CD4-positive, alpha-beta T cell treated with Interleukin-12 subunit alpha and Interleukin-12 subunit beta, for 1 hour (primary cell): ENCODE measurements at regions not wholly inside any gene's neighbourhood (a gene's known extent, or its start where the extent isn't known, plus 50 kb on each side); places are given as distances from the start of the nearest gene placed in this dataset.

Source experiments
- DNase-seq: peaks from one replicate; pipeline ENCODE4 v3.0.0-alpha.2; 2020

DNA sequence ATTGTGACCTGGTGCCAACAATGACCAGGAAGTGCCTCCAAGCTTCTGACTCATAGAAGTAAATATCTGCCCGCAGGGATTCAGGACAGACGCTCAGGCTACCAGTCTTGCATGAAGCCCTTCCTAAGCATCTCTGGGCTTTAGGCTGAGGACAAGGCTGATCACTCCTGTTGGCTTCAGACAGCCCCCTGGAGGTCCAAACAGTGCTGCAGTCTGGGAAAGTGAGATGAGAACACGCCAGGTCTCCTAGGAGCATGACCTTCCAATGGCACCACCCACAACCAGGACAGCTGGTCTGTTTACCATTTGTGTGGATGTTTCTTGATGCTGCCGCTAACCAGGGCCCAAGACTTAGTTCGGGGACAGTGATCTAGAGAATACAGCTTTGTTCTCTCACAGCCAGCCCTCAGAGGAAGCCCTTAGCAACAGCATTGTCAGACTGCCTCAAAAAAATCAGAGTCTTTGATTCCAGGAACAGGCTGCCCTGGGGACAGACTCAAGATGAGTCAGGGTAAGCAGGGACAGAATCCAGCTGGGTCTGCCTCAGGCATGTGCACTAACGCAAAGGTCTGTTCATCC, 111.2 kb downstream of the ZNF280B start:
- no peak for DNase-seq

DNA sequence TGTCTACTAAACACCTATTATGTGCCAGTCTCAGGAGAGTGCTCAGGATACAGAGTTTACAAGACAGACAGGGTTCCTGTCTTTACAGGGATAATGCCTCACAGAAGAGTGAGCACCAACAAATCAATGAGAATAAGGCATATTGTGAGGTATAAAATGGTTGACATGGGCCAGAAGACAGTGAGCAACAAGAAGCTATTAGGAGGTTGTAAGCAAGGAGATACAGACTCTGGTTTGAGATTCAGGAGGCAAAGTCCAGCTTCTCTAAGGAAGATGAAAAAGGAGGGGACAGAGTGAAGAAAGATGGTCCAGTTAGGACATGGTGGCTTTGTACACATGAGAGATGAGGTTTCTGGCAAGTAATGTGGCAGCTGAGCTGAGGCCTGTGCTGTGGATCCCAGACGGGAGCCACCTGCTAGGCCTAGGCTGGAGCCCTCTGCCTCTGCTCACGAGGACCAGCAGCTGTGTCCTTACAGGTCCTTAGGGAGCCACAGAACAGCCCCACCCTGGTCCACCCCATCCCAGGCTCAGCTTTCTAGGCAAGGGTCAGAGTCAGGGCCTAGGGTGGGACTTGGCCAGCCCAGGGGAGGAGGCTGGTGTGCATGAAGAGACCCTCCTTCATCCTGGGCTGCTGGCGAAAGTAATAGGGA, 110.5 kb downstream of the ZNF280B start:
- DNase-seq, result no peak

DNA sequence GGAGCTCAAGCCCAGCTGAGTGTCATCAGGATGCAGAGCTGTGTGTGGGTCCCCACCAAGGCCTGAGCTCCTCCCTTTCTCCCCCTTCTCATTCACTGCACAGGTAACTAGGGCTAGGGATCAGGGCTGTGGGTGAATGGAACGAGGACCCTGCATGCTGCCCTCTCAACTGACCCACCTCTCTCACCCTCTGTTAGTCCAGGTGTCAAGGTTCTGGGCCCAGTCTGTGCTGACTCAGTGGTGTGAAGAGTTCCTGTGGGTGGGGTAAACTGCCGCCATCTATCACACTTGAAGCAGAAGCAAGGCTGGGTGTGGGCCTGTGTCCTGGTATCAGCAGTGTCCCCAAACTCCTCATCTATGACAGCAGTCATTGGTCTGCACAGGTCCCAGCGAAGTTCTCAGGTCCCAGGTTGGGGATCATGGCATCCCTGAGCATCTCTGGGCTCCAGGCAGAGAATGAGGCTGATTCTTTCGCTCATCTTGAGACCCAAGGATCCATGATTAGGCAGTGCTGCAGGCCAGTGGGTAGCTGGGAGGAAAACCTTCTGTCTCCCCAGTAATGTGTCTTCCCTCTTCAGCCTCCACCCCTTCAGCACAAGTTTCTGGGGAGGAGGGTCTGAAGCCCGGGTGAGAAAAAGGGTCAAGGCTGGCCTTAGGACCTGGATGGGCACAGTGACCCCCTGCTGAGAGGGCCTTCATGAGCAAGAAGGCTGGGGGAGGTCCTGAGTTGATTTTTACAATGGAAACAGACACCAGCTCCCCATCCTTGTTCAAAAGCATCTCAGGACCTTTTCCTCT, 109.8 kb downstream of the ZNF280B start:
- no peak for DNase-seq

DNA sequence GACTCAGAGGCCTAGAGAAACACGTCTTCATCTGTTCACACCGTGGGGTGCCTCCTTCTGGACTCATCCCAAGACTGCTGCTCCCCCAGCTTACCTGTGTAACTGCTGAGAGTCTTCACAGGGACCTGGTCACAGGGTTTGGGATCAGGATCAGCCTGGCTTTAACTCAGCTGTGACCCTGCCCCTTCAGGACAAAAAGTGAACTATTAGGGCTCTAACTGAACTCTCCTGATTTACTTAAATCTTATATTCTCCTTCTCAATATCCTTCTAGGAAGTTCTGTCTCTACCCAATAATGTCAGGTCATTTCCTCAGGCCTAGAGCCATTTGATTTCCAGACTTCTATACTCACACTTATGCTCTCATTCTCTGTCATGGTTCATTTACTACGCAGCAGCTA, 108.4 kb downstream of the ZNF280B start:
- no peak for DNase-seq

DNA sequence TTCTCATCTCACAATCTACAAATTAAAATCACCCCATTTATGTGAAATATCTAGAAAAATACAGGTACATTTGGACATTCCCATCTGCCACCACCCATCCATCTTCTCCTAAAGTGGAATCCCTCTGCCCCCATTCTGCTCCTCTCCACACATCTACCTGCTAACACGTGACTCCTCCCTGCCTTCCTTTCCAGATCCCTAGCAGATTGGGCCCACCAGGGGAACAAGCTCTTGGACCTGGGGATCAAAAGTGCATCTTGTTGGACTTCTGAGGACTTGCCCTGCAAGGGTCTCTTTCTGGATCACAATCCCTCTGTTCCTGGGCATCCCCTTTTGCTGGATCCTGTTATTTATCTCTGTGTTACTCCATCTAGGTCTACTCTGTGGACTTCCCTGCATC, 107.6 kb downstream of the ZNF280B start:
- DNase-seq, result no peak

DNA sequence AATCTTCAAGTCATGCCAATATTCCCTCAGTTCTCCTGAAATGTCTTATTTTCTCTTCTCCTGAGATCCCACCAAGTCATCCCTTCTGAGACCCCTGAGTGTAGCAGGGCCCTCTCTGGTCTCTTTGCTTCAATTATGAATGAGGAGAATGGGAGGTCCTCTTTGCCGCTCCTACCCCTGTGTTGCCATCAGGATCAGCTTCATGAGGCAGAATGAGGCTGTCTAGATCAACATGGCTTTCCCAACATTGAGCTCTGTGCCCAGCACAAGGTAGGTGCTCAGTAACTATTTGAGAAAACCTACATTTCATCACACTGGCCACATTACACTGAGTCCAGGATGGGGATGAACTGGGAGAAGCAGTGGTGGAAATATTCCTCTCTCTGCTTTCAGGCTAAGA, 107.2 kb downstream of the ZNF280B start:
- DNase-seq, result no peak

DNA sequence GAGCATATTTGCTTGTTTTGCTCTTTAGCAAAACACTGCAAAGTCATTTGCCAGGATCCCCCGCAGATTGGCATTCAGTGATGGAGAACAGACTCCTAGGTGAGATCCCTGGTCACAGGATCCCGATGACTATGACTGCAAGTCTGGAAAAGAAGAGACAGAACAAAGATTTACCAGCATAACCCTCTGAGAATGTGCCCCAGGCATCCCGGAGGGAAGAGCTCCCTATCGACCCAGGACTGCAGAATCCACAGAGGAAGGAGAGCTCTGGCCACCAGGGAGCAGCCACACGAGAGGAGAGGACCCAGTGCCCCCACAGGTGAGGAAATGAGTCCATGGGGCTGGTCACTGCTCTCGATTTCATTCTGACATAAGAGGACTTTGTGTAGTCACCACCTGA, 105.2 kb downstream of the ZNF280B start:
- no peak for DNase-seq

DNA sequence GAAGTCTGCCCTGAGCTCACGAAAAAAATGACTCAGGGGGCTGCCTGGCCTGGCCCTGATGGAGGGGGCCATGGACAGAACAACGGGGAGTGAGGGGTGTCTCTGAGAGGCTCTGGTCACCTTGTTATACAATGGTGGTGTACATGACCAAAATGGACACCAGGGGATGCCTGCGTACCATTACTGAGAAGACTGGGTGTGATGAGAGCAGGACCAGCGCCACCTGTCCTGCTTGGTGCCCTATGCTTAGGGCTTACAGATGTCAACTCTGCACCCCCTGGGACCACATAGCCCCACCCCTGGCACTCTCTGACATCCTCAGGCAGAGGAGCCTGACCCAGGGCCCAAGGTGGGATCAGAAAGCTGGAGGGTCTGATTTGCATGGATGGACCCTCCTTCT, 104.8 kb downstream of the ZNF280B start:
- no peak for DNase-seq

DNA sequence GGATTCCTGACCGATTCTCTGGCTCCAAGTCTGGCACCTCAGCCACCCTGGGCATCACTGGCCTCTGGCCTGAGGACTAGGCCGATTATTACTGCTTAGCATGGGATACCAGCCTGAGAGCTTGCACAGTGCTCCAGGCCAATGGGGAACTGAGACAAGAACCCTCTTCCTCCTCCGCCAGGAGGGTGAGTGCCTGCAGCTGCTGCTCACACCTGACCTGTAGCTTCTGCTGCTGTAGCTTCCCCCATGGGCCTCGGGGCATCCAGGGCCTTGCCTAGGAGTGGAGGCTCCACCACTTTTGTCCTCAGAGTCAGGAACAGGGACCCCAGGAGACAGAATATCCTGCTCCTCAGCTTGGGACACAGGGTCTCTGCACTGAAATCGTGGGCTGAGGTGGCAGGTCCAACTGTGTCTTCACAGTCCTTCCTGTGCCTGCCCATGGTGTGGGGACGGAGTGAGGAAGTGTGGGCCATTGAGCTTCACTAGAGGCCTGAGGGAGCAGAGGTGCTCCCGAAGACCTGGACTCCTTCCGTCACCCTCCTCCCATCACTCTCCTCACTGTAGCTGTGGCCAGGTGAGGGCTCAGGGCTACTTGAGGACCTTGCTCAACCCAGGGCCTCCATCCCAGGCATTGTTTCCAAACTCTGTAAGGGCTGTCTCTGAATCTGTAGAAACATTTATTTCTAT, 103.8 kb downstream of the ZNF280B start:
- no peak for DNase-seq

DNA sequence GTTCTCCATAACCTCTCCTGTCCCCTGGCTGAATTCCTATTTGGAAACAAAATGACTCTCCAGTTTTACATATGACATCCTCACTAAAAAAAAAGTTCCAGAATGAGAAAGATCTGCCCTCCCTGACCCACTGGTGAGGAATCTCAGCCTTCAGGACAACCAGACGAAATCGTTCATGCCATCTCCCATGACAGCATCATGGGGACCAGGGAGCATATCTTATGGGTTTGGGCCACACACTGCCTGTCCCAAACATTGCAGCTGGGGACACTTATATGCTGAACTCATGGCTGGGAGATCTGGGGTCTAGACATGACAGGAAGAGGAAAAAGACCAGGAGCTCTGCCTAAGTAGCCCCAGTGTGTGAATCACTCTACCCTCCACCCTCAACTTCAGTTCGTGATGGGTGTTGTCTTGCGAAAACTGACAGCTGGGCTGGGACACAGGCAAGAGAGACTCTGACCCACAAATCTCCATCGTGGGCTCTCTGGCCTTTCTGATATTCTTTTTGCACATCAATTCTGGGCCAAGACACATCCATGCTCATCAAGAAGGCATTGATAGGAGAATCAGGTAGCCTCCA, 102.0 kb downstream of the ZNF280B start:
- DNase-seq, result no peak

DNA sequence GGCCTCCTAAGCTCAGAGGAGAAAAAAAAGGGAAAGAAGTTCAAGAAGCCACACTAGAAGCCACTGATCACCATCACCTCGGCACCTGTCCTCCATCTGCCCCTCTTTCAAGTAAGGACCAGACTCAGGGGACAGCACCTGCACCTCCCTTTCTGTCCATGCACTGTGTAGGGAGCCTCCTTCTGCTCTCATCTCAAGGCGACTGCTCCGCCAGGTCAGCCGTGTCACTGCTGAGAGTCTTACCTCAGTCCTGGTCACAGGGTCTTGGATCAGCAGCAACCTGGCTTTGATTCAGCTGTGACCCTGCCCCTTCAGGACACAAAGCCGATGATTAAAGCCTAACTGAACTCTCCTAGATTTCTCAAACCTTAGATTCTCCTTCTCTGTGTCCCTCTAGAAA, 101.5 kb downstream of the ZNF280B start:
- no peak for DNase-seq

DNA sequence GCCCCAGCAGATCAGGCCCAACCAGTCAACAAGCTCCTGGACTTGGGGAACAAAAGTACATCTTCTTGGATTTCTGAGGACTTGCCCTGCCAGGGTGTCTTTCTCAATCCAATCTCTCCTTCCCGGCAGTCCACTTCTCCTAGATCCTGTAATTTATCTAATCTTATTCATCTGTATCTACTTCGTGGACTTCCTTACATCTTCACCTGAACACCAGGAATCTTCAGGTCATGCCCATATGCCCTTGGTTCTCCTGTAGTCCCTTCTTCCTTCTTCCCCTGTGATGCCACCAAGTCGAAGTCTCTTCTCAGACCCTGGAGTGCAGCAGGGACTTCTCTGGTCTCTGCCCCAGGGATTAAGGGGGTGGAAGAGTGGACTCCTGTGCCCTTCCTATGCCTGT, 100.3 kb downstream of the ZNF280B start:
- DNase-seq, result no peak

DNA sequence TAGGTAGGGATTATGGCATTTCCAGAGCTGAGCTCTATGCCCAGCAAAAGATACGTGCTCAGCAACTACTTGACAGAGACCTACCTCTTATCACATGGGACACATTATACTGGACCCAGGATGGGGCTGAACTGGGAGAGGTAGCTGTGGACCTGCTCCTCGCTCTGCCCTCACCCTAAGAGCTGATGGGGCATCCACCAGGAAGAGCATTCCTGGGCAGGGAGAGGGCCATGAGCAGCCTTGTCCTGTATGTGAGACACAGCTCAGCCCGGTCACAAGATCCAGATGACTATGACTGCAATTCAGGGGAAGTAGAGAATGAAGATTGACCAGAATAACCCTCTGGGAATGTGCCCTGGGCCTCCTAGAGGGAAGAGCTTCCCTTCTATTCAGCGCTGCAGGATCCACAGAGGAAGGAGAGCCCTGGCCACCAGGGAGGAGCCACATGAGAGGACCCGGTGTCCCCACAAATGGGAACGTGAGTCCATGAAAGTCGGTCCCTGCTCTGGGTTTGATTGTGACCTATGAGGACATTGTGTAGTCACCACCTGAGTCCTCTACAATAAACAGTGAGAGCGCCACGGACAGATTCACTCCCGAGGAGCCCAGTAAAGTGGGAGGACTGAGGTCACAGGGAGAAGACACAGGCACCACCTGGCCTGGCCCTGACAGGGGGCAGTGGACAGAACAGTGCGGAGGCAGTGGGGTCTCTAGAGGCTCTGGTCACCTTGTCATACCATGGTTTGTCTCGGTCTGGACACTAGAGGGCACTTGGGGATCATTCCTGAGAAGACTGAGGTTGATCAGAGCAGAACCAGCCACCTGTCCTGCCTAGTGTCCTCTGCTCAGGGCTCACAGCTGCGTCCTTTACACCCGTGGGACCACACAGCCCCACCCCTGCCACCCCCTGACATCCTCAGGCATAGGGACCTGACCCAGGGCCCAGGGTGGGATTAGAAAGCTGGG, 99.5 kb downstream of the ZNF280B start:
- no peak for DNase-seq

DNA sequence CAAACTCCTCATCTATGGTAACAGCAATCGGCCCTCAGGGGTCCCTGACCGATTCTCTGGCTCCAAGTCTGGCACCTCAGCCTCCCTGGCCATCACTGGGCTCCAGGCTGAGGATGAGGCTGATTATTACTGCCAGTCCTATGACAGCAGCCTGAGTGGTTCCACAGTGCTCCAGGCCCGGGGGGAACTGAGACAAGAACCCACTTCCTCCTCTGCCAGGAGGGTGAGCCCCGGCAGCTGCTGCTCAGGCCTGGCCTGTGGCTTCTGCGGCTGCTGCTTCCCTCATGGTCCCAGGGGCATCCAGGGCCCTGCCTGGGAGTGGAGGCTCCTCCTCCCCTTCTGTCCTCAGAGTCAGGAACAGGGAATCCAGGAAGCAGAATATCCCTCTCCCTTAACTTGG, 98.4 kb downstream of the ZNF280B start:
- peak; percentile 10 for DNase-seq

DNA sequence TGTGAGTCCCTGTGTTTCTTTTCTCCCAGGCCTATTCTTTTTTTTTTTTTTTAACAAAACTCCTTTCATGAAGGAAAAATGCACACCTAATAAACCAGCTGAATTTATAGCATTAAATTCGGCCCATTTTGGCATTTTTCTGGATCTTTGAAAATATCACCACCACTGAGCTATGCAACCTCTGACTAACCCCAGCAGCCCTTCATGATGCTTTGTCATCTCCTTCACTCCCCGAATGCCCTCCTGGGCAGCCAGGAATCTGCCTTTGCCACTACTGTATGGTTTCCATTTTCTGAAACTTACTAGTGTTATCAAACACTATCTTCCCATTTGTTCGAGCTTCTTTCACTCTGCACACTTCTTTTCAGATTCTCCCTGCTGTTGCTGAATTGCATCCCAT, 97.9 kb downstream of the ZNF280B start:
- DNase-seq, result no peak

DNA sequence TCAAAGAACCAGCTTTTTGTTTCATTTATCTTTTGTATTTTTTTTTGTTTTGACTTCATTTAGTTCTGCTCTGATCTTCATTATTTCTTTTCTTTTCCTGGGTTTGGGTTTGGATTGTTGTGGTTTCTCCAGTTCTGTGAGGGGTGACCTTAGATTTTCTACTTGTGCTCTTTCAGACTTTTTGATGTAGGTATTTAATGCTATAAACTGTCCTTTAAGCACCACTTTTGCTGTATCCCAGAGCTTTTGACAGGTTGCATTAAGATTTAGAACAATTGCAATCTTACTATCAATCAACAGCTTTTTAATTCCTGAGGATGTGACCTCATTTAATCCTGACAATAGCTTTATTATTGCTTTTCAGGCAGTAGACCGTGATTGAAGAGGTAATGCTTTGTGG, 94.3 kb downstream of the ZNF280B start:
- DNase-seq, result no peak

DNA sequence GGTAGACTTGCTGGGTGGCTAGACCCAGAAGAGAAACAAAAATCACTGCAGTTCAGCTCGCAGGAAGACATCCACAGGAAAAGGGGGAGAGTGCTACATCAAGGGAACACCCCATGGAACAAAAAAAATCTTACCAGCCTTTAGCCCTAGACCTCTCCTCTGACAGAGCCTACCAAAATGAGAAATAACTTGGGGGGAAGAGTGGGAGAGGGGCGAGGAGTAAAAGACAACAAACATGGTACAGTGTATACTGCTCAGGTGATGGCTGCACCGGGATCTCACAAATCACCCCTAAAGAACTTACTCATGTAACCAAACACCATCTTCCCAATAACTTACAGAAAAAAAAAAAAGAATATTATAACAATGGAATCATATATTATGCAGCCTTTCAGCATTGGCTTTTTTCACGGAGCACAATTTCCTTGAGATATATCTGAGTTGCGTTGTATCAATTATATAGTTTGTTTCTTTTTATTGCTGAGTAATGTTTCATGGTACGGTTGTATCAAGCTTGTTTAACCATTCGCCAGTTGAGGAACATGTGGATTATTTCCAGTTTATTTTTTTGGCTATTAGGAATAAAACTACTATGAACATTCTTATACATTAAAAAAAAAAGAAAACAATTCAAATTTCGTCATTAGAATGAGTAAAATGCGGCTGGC, 90.9 kb downstream of the ZNF280B start:
- DNase-seq, result no peak

DNA sequence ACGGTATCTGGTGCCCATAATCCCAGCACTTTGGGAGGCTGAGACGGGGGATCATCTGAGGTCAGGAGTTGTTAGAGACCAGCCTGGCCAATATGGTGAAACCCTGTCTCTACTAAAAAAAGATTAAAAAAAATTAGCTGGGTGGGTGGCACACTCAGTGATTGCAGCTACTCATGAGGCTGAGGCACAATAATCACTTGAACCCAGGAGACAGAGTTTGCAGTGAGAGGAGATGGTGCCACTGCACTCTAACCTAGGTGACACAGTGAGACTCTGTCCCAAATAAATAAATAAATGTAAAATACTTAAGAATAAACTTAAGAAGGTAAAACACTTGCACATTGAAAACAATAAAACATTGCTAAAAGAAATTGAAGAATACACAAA, 90.4 kb downstream of the ZNF280B start:
- no peak for DNase-seq

DNA sequence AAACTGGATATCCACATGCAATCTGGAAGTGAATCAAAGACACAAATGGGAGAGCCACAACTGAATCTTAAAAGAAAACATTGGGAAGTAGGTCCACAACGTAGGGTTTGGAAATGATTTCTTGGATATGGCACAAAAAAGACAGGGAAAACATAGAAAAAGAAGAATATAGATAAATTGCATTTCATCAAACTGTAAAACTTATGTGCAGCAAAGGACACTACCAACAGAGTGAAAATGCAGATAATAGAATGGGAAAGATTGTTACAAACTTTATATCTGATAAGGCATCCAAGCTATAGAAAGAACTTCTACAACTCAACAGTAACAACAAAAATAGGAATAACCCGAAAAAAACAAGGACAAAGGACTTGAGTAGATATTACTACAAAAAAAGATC, 89.6 kb downstream of the ZNF280B start:
- DNase-seq, result no peak

DNA sequence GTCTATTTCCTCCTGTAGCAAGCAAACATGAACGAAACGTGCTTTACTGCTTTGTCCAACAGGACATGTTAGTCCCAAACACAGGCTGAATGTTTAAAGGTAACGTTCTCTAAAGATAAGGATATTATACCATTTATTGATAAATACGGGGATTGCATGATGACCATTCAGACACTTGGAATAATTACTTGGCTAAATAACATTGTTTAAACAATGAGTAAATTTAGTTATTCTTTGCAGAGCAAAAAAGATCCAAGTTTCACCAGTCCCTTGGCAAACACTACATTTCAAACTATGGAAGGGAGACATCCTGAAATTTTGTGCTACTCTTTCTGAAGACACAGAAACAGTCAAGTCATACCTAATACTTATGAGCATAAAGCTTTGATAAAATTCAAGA, 88.0 kb downstream of the ZNF280B start:
- DNase-seq, result no peak

DNA sequence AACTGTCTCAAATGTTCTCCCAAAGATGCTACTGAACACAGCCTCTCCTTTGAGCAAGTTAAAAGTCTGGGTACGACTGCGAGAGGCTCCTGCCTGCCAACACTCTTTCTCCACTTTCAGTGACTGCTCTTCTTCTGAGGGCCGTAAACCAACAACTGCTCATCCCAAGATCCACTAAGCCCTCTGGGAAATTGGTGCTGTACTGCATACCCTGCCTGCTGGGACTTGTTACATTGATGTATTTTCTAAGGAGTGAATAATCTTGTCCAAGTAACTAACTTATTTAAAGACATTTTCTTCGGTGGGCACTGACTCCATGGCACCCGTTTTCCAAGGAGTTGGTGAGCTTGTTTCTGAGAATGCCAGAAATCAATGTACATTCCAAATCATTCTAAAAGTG, 87.2 kb downstream of the ZNF280B start:
- no peak for DNase-seq

DNA sequence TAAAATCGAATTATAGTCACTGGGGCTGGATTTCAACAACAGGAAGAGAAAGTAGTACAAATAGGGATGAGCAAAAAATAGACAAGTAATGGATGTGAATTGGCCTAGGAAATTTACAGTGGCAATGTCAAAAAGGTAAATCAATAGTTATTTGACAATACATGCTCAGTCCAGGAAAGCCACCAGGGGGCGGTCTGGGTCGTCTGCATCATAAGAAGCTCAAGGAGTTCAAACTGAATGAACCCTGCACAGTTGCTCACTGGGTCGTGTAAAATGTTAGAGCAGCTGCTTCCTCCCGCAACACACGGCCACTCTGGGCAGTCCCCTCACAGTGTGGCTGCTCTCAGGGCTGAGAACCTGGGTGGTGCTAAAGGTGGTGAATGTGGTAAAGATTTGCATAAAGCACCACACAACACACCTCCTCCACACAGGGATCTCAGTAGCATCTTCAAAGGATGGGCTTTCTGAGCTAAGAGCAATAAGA, 85.9 kb downstream of the ZNF280B start:
- DNase-seq, result peak; percentile 49
